ENCODE measurements at regions not wholly inside any gene's neighbourhood (a gene's known extent, or its start where the extent isn't known, plus 50 kb on each side); places are given as distances from the start of the nearest gene placed in this dataset.

- peaks cover 16 to 86% (median 47%) of the 10 kb centered on the region in 11 donors for H3K9me3 Mint-ChIP-seq
- DNase-seq, result no peak
- CTCF ChIA-PET, result no interaction called here
Observed at GRCh38 chr7:57370739-57371098, 79.3 kb upstream of the ZNF716 start.

DNA sequence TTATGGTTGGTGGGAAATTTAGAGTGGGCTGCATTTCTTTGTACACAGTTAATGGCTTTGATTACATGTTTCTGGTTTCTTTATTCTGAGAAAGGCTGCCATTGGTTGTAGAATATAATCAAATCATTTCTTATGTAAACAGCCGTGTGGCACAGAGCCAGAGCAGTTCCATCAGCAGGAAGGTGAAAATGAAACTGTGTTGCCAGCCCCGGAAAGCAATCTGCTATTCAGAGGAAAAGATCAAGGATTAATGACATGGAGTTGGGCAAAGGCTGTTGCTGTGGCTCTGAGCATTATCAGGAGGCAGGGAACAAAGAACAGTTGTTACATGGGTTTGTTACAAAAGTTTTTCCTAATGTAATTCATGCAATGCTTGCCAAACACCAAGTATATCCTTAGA lies 74.2 kb upstream of the ZNF716 start:
- Mint-ChIP-seq H3K4me3 (no peak overlapping the region), H3K36me3 (peaks cover 0 to 15% (median 6%) of the 10 kb centered on the region in 5 donors), H3K27me3 (no peaks in the 10 kb centered on the region), H3K4me1 (no peaks in the 10 kb centered on the region), H3K9me3 (peaks cover 20 to 77% (median 42%) of the 10 kb centered on the region in 11 donors), H3K27ac (no peak overlapping the region)
- CTCF ChIA-PET, result no interaction called here
- Histone ChIP-seq H3K4me1 (ENCODE audit: control insufficient read depth in 2 of 2, insufficient read depth in 2 of 2, low read length in 2 of 2) (no peaks in the 10 kb centered on the region), H3K27me3 (ENCODE audit: control insufficient read depth in 2 of 2, insufficient read depth in 2 of 2, low read length in 2 of 2) (no peaks in the 10 kb centered on the region), H3K4me3 (ENCODE audit: low read length) (no peak overlapping the region), H3K9me3 (ENCODE audit: control insufficient read depth in 2 of 3, low read length in 3 of 3) (peaks cover 0 to 21% (median 0%) of the 10 kb centered on the region in 3 experiments), H3K36me3 (ENCODE audit: control insufficient read depth in 2 of 3, insufficient read depth in 3 of 3, low read length in 3 of 3) (no peaks in the 10 kb centered on the region), H3K27ac (ENCODE audit: low read depth, low read length) (no peak overlapping the region)
- ATAC-seq (no peak), DNase-seq (no peak)
- POLR2A ChIA-PET, result no interaction called here
- intact Hi-C loops (cut with micrococcal nuclease), result no loop called here

More at GRCh38 chr7:57370739-57371098, 79.3 kb upstream of the ZNF716 start:
- ATAC-seq, result no peak
- Histone ChIP-seq H3K27me3 (ENCODE audit: control insufficient read depth in 2 of 2, insufficient read depth in 2 of 2, low read length in 2 of 2) (no peaks in the 10 kb centered on the region), H3K4me3 (ENCODE audit: low read length) (no peak overlapping the region), H3K9me3 (ENCODE audit: control insufficient read depth in 2 of 3, low read length in 3 of 3) (peaks cover 0 to 32% (median 0%) of the 10 kb centered on the region in 3 experiments), H3K4me1 (ENCODE audit: control insufficient read depth in 2 of 2, insufficient read depth in 2 of 2, low read length in 2 of 2) (no peaks in the 10 kb centered on the region), H3K36me3 (ENCODE audit: control insufficient read depth in 2 of 3, insufficient read depth in 3 of 3, low read length in 3 of 3) (no peaks in the 10 kb centered on the region), H3K27ac (ENCODE audit: low read depth, low read length) (no peak overlapping the region)
- Mint-ChIP-seq H3K4me3 (no peak overlapping the region), H3K27ac (no peak overlapping the region), H3K4me1 (no peaks in the 10 kb centered on the region), H3K27me3 (no peaks in the 10 kb centered on the region), H3K36me3 (peaks cover 0 to 15% (median 8%) of the 10 kb centered on the region in 5 donors)
- intact Hi-C loops (cut with micrococcal nuclease), result no loop called here
- POLR2A ChIA-PET, result no interaction called here

DNA sequence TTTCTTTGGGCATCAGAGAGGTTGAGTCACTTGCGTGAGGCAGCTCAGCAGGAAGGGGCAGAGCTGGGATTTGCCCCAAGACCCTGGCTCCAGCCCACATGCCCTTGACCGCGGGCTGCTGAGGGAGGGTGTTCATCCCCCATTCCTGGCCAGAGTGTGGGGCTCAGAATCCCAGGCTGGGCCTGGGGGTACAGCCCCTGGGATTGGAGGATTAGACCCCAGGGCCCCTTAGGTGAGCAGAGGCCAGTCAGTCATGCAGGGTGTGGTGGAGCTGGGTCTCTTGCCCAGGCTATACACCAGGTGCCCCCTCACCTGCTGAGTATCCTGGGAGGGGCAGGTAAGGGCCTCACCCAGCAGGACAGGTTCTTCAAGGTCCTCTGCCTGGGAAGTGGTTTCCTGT lies 68.4 kb upstream of the ZNF716 start:
- H3K9me3 Mint-ChIP-seq, result peaks cover 14 to 62% (median 28%) of the 10 kb centered on the region in 11 donors

GRCh38 chr7:57384380-57384779 lies 65.6 kb upstream of the ZNF716 start:
- peaks cover 8 to 69% (median 35%) of the 10 kb centered on the region in 11 donors for H3K9me3 Mint-ChIP-seq
- intact Hi-C loops (cut with micrococcal nuclease), result no loop called here
- Histone ChIP-seq H3K27ac (ENCODE audit: low read depth, low read length) (no peak overlapping the region), H3K4me1 (ENCODE audit: control insufficient read depth in 2 of 2, insufficient read depth in 2 of 2, low read length in 2 of 2) (no peaks in the 10 kb centered on the region), H3K27me3 (ENCODE audit: control insufficient read depth in 2 of 2, insufficient read depth in 2 of 2, low read length in 2 of 2) (no peaks in the 10 kb centered on the region), H3K4me3 (ENCODE audit: low read length) (no peak overlapping the region), H3K9me3 (ENCODE audit: control insufficient read depth in 2 of 3, low read length in 3 of 3) (peaks cover 0 to 51% (median 0%) of the 10 kb centered on the region in 3 experiments), H3K36me3 (ENCODE audit: control insufficient read depth in 2 of 3, insufficient read depth in 3 of 3, low read length in 3 of 3) (no peaks in the 10 kb centered on the region)
- H3K27ac Mint-ChIP-seq, result no peak overlapping the region
- no peak for ATAC-seq
- no peak overlapping the region for H3K4me3 Mint-ChIP-seq
- no peaks in the 10 kb centered on the region for H3K27me3 Mint-ChIP-seq
- ChIA-PET CTCF (no interaction called here), POLR2A (no interaction called here)
- no peak for DNase-seq
- H3K4me1 Mint-ChIP-seq, result no peaks in the 10 kb centered on the region
- H3K36me3 Mint-ChIP-seq, result peaks cover 0 to 7% (median 3%) of the 10 kb centered on the region in 5 donors

More for the DNA sequence above, 68.4 kb upstream of the ZNF716 start:
- ATAC-seq, result no peak
- peaks cover 0 to 42% (median 0%) of the 10 kb centered on the region in 3 experiments for H3K9me3 ChIP-seq (ENCODE audit: control insufficient read depth in 2 of 3, low read length in 3 of 3)
- ChIA-PET POLR2A (no interaction called here), CTCF (no interaction called here)
- no peak overlapping the region for H3K4me3 ChIP-seq (ENCODE audit: low read length)
- H3K27me3 ChIP-seq (ENCODE audit: control insufficient read depth in 2 of 2, insufficient read depth in 2 of 2, low read length in 2 of 2), result no peaks in the 10 kb centered on the region
- Mint-ChIP-seq H3K4me1 (no peaks in the 10 kb centered on the region), H3K27ac (no peak overlapping the region), H3K4me3 (no peak overlapping the region), H3K27me3 (no peaks in the 10 kb centered on the region), H3K36me3 (peaks cover 0 to 10% (median 3%) of the 10 kb centered on the region in 5 donors)
- intact Hi-C loops (cut with micrococcal nuclease), result no loop called here
- no peaks in the 10 kb centered on the region for H3K4me1 ChIP-seq (ENCODE audit: control insufficient read depth in 2 of 2, insufficient read depth in 2 of 2, low read length in 2 of 2)
- no peaks in the 10 kb centered on the region for H3K36me3 ChIP-seq (ENCODE audit: control insufficient read depth in 2 of 3, insufficient read depth in 3 of 3, low read length in 3 of 3)
- no peak overlapping the region for H3K27ac ChIP-seq (ENCODE audit: low read depth, low read length)
- no peak for DNase-seq

GRCh38 chr7:57385668-57386067 lies 64.3 kb upstream of the ZNF716 start:
- H3K9me3 ChIP-seq (ENCODE audit: control insufficient read depth in 2 of 3, low read length in 3 of 3), result peaks cover 0 to 54% (median 0%) of the 10 kb centered on the region in 3 experiments
- peaks cover 8 to 69% (median 36%) of the 10 kb centered on the region in 11 donors for H3K9me3 Mint-ChIP-seq
- no peaks in the 10 kb centered on the region for H3K36me3 ChIP-seq (ENCODE audit: control insufficient read depth in 2 of 3, insufficient read depth in 3 of 3, low read length in 3 of 3)
- H3K27me3 Mint-ChIP-seq, result no peaks in the 10 kb centered on the region
- H3K27ac ChIP-seq (ENCODE audit: low read depth, low read length), result no peak overlapping the region
- DNase-seq (no peak), ATAC-seq (no peak)
- no peak overlapping the region for H3K4me3 Mint-ChIP-seq
- no peak overlapping the region for H3K27ac Mint-ChIP-seq
- no peak overlapping the region for H3K4me3 ChIP-seq (ENCODE audit: low read length)
- no peaks in the 10 kb centered on the region for H3K4me1 Mint-ChIP-seq
- no peaks in the 10 kb centered on the region for H3K4me1 ChIP-seq (ENCODE audit: control insufficient read depth in 2 of 2, insufficient read depth in 2 of 2, low read length in 2 of 2)
- ChIA-PET POLR2A (no interaction called here), CTCF (no interaction called here)
- intact Hi-C loops (cut with micrococcal nuclease), result no loop called here
- peaks cover 0 to 7% (median 3%) of the 10 kb centered on the region in 5 donors for H3K36me3 Mint-ChIP-seq
- H3K27me3 ChIP-seq (ENCODE audit: control insufficient read depth in 2 of 2, insufficient read depth in 2 of 2, low read length in 2 of 2), result no peaks in the 10 kb centered on the region

DNA sequence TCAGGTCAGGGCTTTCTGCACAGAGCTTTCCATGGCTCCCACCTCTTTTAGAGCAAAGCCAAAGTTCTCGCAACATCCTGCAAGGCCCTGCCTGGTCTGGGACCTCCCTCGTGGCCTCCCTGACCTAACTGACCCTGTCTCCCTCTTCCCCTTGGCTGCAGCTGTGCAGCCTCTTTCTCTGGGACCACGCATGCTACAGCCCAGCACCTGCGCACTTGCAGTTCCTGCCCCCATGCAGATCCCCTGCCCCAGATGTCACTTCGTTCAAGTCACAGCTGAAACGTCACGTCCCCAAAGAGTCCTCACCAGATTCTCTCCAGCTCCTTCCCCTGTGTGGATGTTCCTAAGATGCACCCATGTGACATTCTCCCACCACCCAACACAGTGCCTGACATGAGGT lies 61.2 kb upstream of the ZNF716 start:
- peaks cover 0 to 48% (median 0%) of the 10 kb centered on the region in 3 experiments for H3K9me3 ChIP-seq (ENCODE audit: control insufficient read depth in 2 of 3, low read length in 3 of 3)
- no peaks in the 10 kb centered on the region for H3K4me1 Mint-ChIP-seq
- ChIA-PET CTCF (no interaction called here), POLR2A (no interaction called here)
- H3K36me3 ChIP-seq (ENCODE audit: control insufficient read depth in 2 of 3, insufficient read depth in 3 of 3, low read length in 3 of 3), result no peaks in the 10 kb centered on the region
- intact Hi-C loops (cut with micrococcal nuclease), result no loop called here
- H3K27me3 Mint-ChIP-seq, result no peaks in the 10 kb centered on the region
- no peak for ATAC-seq
- H3K27ac ChIP-seq (ENCODE audit: low read depth, low read length), result no peak overlapping the region
- no peaks in the 10 kb centered on the region for H3K36me3 Mint-ChIP-seq
- H3K27me3 ChIP-seq (ENCODE audit: control insufficient read depth in 2 of 2, insufficient read depth in 2 of 2, low read length in 2 of 2), result no peaks in the 10 kb centered on the region
- no peak overlapping the region for H3K4me3 Mint-ChIP-seq
- H3K9me3 Mint-ChIP-seq, result peaks cover 2 to 79% (median 26%) of the 10 kb centered on the region in 11 donors
- no peaks in the 10 kb centered on the region for H3K4me1 ChIP-seq (ENCODE audit: control insufficient read depth in 2 of 2, insufficient read depth in 2 of 2, low read length in 2 of 2)
- no peak for DNase-seq
- H3K4me3 ChIP-seq (ENCODE audit: low read length), result no peak overlapping the region
- H3K27ac Mint-ChIP-seq, result no peak overlapping the region

DNA sequence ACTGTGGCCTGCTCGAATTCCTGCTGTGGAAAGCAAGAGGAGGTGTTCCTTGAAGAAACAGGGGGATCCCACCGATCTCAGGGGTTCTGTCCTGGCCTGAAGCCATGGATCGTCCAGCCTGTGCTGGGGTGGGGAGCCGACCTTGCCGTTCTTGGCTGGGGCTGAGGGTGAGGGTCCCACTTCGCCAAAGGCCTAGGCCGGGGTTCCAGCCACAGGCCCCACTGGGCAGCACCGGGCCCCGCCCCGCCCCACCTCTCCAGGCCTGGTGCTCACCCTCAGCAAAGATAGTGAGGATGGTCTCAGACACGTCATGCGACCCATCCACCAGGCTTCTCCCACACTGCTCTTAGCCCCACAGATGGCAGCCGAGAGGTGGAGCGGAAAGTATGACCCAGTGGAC lies 51.4 kb upstream of the ZNF716 start:
- peaks cover 0 to 32% (median 0%) of the 10 kb centered on the region in 3 experiments for H3K9me3 ChIP-seq (ENCODE audit: control insufficient read depth in 2 of 3, low read length in 3 of 3)
- Mint-ChIP-seq H3K27me3 (no peaks in the 10 kb centered on the region), H3K9me3 (peaks cover 4 to 58% (median 22%) of the 10 kb centered on the region in 11 donors), H3K4me1 (no peaks in the 10 kb centered on the region), H3K4me3 (no peak overlapping the region), H3K27ac (no peak overlapping the region), H3K36me3 (peaks cover 0 to 11% (median 0%) of the 10 kb centered on the region in 5 donors)
- ChIA-PET CTCF (no interaction called here), POLR2A (no interaction called here)
- intact Hi-C loops (cut with micrococcal nuclease), result no loop called here
- H3K4me3 ChIP-seq (ENCODE audit: low read length), result no peak overlapping the region
- H3K27ac ChIP-seq (ENCODE audit: low read depth, low read length), result no peak overlapping the region
- ATAC-seq (no peak), DNase-seq (no peak)
- H3K27me3 ChIP-seq (ENCODE audit: control insufficient read depth in 2 of 2, insufficient read depth in 2 of 2, low read length in 2 of 2), result no peaks in the 10 kb centered on the region
- H3K36me3 ChIP-seq (ENCODE audit: control insufficient read depth in 2 of 3, insufficient read depth in 3 of 3, low read length in 3 of 3), result no peaks in the 10 kb centered on the region
- H3K4me1 ChIP-seq (ENCODE audit: control insufficient read depth in 2 of 2, insufficient read depth in 2 of 2, low read length in 2 of 2), result no peaks in the 10 kb centered on the region

Data from naive thymus-derived CD4-positive, alpha-beta T cell (primary cell).